ENCODE measurements at regions not wholly inside any gene's neighbourhood (a gene's known extent, or its start where the extent isn't known, plus 50 kb on each side); places are given as distances from the start of the nearest gene placed in this dataset.
"Not testable (repeated sequence)": the region's sequence is repeated elsewhere in the genome, so short reads cannot be mapped to it uniquely, and the experiment has no call there.

DNA sequence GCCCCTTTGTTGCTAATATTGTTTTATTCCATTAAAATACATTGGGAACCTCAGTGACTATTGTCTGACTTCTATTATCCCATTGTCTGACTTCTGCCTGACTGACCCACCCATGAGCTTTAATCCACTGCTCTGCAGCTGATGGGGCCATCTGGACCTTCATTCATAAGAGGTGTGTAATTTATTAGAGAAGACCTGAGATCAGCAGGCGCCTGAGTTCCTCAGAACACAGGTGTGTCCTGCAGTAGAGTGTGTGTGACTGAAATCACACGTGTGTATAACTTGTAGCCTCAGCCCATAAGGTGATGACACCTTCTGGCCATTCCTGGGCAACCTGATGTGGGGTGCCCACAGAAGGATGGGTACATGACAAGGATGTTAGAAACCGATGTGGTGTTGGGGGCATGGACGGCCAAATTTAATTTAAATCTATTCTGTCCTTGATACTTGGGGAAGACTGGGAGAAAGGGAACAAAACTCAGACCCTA lies 821.0 kb downstream of the TMEM121 start:
- DNase-seq = no peak

- DNase-seq = no peak
These were observed 821.7 kb downstream of the TMEM121 start for GRCh38 chr14:106347890-106348755.

- DNase-seq = not testable (repeated sequence)
These were observed 822.6 kb downstream of the TMEM121 start for GRCh38 chr14:106348873-106349540.

DNA sequence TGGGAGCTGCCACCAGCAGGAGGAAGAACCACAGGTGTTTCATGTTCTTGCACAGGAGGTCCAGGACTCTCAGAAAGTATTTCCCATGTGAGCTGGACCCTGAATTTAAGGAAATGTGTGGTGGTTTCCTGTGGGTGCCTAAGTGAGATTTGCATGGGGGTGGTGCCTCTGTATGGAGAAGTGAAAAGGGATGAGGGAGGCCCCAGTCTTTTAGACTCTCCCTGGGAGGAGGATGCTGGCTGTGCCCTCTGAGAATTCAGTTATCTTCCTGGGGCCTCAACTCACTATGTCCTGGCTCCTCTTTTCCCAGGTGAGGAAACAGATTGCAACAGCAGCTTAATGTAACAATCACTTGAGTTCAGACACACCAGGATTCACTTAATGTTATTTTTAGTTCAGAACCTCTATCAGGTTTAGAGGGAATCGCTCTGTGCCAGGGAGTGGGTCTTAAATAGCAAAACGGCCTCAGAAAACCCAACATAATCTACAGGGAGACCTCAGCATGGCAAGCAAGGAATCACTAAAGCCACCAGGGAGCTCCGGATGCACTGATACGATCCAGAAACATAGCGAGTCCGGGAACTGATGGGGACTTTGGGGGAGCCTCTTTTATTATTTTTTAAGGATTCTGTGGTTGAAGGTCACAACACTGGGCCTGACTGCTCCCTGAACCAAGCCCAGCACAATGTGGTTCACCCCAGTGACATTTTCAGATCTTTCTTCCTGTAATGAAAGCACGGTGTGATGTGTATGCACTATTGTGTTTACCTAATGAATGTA lies 823.5 kb downstream of the TMEM121 start:
- DNase-seq = not testable (repeated sequence)

- not testable (repeated sequence) for DNase-seq
These were observed 828.8 kb downstream of the TMEM121 start for GRCh38 chr14:106355007-106355791.

GRCh38 chr14:106355881-106356642 lies 829.7 kb downstream of the TMEM121 start:
- DNase-seq = not testable (repeated sequence)

DNA sequence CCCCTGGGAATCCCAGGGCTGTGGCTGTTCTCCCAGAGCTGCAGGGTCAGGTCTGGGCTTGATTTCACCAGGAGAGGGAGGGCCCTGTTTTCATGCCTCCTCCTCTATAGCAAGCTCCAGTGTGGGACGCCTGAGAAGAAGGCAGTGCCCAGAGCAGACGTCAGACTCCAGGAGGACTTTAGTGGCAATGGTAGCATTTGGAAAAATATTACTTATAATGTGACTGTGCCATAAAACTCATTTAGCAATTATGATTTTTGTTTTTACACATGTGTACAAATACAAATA lies 830.2 kb downstream of the TMEM121 start:
- not testable (repeated sequence) for DNase-seq

DNA sequence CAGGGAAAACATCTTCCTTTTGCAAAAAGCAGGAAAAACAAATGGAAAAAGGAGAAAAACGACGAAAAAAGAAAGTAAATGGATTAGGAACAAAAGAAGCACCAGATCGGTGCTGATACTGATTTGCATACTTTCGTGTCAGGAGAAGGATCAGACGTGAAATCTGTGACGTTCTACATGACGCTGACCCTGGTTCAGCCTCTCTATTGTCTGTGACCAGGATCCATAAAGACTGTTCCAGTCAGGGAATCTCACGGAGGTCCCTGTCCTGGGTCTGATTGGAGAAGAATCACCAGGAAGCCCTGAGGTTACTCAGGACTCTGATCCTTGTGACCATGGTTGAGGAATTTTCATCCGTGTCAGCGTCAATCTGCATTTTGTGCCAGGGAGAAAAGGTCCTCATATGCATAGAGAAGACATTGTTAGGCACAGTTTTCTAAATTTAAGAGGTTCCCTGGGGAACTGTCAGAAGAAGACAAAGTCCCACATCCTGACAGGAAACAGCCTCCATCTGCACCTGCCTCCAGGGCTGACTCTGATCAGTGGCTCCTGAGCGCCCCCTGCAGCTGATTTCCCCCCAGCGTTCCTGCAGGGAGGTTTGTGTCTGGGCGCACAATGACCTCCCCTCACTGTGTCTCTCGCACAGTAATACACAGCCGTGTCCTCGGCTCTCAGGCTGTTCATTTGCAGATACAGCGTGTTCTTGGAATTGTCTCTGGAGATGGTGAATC lies 832.9 kb downstream of the TMEM121 start:
- DNase-seq = not testable (repeated sequence)

GRCh38 chr14:106365371-106365770 lies 839.0 kb downstream of the TMEM121 start:
- not testable (repeated sequence) for DNase-seq

- DNase-seq = not testable (repeated sequence)
These were observed 839.5 kb downstream of the TMEM121 start for GRCh38 chr14:106365894-106366293.

GRCh38 chr14:106366971-106367370 lies 840.6 kb downstream of the TMEM121 start:
- not testable (repeated sequence) for DNase-seq

DNA sequence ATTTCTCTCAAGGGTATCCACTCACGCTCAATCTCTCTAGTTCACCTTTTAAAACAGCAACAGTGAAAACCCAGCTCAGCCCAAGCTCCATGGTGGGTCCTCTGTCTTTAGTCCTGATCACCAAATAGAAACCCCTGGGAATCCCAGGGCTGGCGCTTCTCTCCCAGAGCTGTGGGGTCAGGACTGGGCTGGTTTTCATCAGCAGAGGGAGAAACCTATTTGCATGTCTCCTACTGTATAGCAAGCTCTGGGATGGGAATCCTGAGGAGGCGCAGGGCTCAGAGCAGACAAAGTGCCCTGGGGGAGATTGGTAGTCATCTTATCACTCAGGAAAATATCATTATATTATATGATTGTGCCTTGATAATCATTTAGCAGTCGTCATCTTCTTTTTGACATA lies 843.1 kb downstream of the TMEM121 start:
- not testable (repeated sequence) for DNase-seq

- peak; percentile 51 to 55 for DNase-seq
These were observed 846.7 kb downstream of the TMEM121 start for GRCh38 chr14:106372870-106373652.

DNA sequence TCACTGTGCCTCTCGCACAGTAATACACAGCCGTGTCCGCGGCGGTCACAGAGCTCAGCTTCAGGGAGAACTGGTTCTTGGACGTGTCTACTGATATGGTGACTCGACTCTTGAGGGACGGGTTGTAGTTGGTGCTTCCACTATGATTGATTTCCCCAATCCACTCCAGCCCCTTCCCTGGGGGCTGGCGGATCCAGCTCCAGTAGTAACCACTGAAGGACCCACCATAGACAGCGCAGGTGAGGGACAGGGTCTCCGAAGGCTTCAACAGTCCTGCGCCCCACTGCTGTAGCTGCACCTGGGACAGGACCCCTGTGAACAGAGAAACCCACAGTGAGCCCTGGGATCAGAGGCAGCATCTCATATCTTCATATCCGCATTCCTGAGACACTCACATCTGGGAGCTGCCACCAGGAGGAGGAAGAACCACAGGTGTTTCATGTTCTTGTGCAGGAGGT lies 847.3 kb downstream of the TMEM121 start:
- not testable (repeated sequence) for DNase-seq

GRCh38 chr14:106377432-106377831 lies 851.0 kb downstream of the TMEM121 start:
- DNase-seq = no peak

DNA sequence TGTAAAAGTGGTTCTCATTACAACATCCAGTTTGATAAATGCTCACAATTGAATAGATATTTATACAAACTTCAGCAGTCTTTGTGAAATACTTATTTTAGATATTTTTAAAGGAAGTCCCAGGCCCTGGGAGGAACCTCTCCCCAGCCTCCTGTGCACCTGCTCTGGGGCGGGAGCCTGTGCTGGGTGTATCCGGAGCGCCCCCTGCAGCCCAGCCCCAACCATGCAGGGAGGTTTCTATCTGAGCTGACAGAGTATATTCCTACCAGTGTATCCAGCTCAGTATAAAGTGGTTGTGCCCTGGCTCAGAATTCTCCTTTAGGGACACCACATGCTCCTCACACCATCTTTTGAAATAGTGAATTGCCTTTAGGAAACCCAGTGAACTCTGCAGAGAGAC lies 851.8 kb downstream of the TMEM121 start:
- DNase-seq = no peak

- DNase-seq = no peak
These were observed 854.4 kb downstream of the TMEM121 start for GRCh38 chr14:106380740-106381139.

DNA sequence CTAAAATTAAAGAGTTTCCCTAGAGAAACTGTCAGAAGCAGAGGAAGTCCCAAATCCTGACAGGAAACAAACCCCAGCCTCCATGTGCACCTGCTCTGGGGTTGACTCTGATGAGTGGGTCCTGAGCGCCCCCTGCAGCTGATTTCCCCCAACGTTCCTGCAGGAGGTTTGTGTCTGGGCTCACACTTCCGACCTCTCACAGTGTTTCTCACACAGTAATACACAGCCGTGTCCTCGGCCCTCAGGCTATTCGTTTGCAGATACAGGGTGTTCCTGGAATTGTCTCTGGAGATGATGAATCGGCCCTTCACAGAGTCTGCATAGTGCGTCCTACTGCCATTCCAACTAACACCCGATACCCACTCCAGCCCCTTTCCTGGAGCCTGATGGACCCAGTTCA lies 862.8 kb downstream of the TMEM121 start:
- DNase-seq = not testable (repeated sequence)

GRCh38 chr14:106390401-106390800 lies 864.0 kb downstream of the TMEM121 start:
- DNase-seq = no peak

- DNase-seq = no peak
These were observed 864.6 kb downstream of the TMEM121 start for GRCh38 chr14:106390947-106391346.
